NCI-H1092 treated with DMSO at 0.1 percent for 48 hours (cell line): ENCODE measurements at regions not wholly inside any gene's neighbourhood (a gene's known extent, or its start where the extent isn't known, plus 50 kb on each side); places are given as distances from the start of the nearest gene placed in this dataset.
"Not testable (repeated sequence)": the region's sequence is repeated elsewhere in the genome, so short reads cannot be mapped to it uniquely, and the experiment has no call there.

Experiments used
- DNase-seq: peaks from one replicate; lab custom pipeline; 2025; lab: John Stamatoyannopoulos, UW

DNA sequence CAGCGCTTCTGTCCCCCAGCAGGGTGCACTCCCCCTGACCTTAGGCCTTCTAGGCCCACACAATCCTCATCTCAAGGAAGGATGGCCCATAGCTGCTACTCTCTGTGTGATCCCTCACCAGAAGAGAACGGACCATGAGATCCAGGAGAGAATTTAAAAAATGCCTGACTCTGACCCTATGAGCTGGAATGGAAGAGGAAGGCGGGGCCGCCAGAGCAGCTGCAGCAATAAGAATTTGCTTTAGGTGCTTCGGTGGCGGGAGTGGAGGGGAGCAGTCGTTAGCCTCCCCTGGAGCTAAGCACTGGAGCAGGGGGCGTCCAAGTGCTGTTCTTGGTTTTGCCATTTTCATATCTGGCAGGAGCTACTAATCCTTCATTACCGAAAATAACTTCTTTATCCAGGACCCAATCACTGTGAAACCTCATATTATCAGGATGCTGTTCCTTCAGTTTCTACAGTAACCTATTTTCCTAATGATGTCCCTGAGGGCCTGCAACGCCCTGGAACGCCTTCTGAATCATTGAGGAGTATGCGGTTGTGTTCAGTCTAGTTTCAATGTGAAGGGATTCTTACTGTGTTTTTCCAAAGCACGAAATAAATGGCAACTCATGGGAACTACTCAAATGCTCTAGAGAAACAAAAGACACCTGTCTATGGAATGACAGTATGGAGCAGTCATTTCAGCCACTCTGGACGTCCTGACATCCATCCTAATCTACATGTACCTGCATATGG, 105.1 kb upstream of the SIX2 start:
- DNase-seq: no peak

DNA sequence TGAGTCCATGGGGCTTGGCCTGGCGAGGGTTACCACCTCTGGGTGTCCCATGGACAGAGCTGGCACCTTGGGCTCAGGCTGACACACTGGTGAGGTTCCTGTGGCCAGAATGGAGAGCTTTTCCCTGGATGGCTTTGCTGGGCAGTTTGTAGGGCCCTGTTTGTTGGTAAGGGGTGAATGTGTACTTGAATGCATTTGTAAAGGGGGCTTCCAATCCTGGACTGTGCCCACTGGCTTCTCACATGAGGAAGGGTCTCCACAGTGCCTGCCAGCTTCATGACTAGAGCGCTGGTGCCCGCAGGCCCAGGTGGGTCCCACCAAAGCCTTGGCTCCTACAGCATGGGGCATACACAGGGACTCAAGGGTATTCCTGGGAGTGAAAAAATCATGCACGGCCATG, 103.5 kb upstream of the SIX2 start:
- DNase-seq: no peak

DNA sequence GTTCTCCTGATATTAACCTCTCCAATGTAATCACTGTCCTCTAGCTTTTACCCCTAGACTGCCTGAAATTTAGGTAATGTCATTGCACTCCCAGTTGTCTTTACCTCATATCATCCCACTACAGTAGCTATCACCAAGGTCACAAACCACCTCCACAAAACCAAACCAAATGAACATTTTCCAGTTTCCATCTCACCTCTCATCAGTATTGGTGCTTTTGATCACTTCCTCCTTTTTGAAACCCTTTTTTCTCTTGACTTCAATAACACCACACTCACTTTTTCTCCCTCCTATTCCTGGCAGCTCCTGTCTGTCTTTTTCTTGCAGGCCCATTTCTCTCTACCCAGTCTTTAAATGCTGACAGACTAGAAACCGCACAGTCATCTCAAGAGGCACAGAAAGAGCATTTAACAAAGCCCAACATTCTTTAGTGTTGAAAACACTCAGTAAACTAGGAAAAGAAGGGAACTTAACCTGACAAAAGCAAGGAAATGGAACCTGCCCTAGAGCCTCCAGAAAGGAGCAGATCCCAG, 95.9 kb upstream of the SIX2 start:
- DNase-seq: no peak

DNA sequence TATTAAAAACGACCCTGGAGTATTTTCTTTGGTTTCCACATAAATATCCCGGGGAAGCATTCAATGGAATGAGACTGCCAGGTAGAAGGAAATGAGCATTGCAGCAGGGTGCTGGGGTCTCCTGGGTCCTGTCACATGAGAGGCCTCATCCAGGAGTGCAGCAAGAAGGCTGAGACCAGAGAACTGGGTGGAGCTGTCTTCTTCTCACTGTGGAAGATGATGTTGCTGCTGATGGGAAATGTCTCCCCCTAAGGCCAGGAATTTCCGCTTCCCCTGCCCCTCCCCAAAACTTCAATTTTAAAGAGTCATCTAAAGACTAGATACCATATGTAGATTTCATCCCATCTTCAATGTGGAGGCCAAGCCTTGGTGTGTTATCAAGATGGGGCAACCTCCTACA, 95.2 kb upstream of the SIX2 start:
- DNase-seq: no peak

DNA sequence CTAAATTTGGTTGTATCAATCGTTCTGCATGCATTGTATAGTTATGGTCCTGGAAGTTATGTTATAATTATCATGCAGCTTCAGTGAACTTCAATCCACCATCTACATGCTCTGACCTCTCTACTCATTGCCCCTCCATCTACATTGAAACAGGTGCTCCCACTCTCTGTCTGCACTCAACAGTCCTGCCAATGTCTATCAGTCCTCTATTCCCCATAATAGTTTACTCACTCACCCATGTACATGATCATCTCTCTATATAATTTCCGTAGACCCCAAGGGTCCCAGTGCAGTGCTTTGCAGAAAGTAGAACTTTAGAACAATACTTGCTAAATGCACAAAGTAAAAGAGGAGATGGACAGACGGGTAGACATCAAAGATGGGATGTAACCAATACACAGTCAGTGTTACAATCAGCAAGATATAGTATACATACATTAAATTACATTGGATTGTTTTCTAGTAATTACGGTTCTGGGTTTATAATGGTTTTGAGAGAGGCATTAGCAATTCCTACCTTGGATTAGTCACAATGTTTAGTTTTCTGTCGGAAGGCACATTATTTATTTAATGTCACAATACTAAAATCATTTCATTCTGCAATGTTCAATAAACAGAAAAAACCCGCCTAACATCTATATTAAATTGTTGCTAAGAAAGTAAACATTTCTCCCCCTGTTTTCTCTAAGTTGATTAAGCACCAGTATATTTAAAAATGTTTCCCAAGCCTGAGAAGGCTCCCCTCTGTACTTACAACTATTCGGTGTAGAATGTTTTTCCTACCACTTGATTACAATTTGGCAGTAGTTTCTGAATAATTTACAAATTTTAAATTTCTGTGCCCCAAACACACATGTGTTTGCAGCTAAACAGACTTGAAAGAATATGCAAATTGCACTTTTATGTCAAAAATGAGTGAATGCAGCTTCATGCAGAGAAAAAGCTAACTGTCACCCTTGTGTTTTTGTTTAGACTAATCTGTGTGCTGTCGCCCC, 94.4 kb upstream of the SIX2 start:
- no peak for DNase-seq

DNA sequence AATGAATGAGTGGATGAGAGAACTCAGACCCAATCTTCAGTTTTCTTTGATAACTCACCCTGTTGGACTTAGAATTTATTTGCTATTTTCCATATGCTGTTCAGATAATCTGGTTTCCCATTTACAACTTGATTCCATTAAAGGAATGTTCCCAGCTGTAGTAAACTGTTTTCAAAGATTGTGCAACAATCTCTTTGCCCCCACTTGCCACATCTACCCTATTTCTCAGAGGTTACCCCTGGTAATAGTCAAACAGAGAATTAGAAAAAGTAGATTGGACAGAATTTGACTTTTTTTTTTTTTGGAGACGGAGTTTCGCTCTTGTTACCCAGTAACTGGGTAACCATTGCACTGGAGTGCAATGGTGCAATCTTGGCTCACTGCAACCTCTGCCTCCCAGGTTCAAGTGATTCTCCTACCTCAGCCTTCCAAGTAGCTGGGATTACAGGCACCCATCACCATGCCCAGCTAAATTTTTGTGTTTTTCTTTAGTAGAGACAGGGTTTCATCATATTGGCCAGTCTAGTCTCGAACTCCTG, 93.4 kb upstream of the SIX2 start:
- DNase-seq: no peak

DNA sequence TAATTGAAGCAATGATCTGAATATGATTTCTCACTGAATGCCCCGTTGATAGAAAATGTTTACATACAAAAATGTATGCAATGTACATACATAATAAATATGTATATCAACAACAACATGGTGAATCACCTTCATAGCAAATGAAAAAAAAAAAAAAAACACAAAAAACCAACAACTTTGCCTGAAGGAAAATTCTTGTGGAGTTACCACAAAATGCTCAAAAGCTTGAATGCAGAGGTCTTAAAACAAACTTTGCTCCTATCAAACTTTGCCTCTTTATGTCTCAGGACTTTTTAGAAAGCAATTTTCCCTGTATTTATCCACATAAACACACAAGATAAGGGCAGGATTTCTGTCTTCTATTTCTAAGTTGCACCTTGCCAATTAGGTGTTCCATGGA, 92.9 kb upstream of the SIX2 start:
- DNase-seq: no peak

DNA sequence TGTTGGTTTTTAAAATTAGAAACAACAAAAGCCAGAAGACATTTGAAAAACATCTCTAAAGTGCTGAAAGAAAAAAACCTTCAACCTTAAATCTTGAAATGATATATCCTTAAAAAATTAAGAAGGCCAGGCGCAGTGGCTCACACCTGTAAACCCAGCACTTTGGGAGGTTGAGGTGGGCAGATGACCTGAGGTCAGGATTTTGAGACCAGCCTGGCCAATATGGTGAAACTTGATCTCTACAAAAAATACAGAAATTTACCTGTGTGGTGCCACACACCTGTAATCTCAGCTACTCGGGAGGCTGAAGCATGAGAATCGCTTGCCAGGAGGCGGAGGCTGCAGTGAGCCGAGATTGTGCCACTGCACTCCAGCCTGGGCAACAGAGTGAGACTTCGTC, 87.7 kb upstream of the SIX2 start:
- no peak for DNase-seq

DNA sequence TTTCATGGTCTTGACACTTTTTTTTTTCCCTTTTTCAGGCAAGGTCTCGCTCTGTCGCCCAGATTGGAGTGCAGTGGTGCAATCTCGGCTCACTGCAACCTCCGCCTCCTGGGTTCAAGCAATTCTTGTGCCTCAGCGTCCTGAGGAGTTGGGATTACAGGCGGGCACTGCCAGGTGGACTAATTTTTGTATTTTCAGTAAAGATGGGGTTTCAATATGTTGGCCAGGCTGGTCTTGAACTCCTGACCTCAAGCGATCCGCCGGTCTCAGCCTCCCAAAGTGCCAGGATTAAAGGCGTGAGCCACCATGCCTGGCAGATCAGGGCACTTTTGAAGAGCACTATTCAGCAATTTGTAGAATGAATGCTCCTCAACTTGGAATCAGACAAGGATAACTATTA, 86.8 kb upstream of the SIX2 start:
- not testable (repeated sequence) for DNase-seq

DNA sequence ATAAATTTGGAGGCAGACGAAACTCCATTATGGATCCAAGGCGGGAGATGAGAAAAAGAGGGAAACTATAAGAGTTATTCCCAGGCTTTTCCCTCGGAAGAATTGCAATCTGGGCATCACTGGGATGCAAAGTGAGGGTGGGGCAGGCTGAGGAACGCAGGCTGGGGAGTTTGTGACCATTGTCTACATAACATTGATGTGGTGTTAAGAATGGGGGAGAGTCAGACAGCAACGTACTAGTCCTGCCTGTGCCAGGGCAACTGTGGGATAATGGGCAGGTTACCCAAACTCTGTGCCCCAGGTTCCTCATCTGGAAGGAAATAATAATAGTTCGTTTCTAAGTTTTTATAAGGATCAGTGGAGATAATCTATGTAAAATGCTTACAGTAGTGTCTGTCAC, 84.4 kb upstream of the SIX2 start:
- DNase-seq: no peak

DNA sequence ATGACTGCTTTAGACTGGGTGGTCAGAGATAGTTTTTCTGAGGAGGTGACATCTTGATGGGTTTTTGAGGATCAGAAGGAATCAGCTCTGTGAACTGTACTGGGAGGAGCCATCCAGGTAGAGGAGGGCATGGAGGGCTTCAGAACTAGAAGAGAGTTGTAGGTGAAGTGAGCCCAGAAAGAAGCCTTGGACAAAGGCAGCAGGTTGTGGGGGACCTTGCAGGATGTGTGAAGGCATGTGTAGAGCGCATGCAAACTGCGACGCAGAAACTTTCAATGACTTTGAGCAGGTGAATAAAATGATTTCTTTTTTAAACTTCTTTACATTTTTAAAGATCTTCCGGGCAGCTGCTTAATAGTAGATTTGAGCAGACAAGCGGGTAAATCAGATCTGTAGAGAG, 83.9 kb upstream of the SIX2 start:
- no peak for DNase-seq

DNA sequence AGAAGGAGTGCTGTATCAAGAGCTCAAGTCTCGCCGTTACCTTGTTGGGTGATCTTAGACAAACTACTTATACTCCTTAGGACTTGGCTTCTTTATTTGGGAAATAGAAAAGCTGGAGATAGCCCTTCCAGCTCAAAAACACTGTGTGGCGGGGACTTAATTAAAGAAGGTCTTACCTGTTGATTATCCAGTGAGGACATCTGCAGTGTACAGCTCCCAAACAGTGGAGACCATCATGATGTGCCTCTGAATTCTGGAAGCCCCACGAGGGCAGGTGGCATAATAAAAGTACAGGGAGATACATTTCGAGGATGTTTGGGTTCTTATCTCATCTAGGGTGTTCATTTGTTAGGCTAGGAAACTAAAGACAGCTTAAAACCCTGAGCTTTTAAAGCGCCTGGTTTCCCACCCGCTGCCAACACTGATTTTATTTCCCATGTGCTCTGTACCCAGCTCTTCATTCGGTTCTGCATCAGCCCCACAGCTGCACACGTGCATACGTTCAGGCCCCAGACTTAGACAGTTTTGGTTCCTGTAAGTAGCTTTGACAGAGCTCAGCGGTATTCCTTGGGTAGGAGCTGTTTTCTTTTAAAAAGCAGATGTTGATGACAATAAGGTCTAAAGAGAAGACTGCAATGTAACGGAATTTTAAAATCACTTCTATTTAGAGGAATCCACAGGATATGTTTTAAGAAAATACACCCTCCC, 80.5 kb upstream of the SIX2 start:
- DNase-seq: no peak

DNA sequence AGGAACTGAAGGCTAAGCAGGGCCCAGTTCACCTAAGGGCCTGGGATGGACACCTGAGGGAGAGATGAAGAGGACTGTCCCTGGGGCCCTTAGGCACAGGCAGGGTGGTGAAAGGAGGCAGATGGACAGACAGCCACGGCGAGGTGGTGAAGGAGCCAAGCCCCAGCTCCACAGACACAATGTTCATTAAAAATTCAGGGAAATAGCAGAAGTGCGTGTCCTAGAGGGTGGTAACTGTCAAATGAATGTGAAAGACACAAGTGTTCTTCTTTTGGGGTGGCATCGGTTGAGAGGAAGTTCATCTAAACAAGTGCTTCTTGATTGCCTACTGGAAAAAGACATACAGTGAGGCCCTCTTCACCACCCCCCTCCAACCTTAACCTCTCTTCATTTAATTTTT, 76.2 kb upstream of the SIX2 start:
- DNase-seq: no peak

DNA sequence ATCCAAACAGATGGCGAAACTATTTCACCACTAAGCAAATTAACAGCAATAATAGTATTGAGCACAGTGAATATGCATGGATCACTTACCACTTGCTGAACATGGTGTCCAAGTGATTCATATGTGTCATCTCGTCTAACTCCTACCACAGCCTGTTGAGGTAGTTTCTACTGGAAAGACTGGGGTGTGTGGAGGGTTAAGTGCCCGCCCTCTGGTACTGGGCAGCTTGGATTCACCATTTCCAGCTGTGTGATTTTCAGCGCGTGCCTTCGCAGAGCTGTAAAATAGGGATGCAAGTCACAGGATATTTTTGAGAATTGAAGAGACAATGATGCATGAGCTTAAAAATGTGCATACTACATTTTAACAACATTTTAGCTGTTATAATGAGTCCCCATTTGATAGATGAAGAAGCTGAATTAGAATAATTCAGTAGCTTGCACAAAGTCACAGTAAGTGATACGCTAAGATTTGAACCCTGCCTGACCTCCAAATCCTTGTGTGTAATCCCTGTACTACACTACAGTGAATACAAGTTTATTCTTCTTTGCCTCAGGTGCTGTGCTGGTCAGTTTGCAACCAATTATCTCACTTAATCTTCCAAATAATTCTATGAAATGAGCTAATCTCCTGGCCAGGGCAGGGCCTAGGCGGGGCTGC, 75.2 kb upstream of the SIX2 start:
- DNase-seq: no peak

DNA sequence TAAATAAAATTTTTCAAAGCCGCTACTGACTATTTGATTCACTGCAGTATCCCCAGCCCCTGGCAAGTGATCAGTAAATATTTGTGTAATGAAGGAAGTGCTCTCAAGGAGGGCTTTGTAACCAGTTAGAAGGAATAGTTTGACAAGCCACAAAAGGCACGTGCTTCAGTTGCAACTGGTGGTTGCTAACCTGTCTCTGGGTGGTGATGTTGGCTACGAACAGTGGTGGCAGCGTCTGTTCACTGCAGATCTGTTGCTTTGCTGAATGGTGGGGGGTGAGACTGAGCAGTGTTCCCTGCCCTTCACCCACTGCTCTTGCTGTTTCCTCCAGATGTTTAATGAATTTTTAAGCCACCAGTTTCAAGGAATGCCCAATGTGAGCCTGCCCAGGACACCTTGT, 73.9 kb upstream of the SIX2 start:
- DNase-seq: no peak

DNA sequence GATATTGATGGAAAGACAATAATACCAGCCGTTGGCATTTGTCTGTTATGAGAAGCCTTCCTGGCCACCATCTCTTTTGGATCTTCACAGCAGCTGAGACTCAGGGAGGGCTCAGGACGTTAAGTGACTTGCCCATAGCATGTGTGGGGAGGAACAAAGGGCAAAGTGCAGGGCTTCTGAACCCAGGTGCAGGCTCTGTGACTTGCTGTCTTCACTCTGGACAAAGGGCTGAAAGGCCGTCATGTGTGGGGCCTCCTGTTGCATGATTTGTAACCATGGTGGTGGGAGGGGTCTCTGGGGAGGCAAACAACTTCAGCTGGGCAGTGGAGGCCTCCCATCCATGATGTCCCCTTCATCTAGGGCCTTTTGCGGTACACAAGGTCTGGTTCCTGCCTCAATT, 65.5 kb upstream of the SIX2 start:
- DNase-seq: no peak

DNA sequence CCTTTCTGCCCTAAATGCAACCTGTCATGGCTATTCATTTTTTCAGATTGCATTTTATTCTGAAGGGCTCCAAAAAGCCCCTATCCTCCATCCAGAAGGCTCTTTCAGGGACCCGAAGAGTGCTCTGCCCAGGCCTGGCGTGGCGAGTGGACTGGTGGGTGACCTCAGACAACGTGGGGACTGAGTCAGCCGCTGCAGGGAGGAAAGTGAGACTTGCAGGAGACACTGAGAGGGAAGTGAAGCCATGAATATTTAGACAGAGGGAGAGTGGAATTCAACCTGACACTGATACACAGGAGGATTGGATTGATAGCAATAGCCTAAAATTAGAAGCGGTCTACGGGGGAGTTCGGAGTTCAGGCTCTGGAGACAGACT, 63.6 kb upstream of the SIX2 start:
- DNase-seq: no peak

DNA sequence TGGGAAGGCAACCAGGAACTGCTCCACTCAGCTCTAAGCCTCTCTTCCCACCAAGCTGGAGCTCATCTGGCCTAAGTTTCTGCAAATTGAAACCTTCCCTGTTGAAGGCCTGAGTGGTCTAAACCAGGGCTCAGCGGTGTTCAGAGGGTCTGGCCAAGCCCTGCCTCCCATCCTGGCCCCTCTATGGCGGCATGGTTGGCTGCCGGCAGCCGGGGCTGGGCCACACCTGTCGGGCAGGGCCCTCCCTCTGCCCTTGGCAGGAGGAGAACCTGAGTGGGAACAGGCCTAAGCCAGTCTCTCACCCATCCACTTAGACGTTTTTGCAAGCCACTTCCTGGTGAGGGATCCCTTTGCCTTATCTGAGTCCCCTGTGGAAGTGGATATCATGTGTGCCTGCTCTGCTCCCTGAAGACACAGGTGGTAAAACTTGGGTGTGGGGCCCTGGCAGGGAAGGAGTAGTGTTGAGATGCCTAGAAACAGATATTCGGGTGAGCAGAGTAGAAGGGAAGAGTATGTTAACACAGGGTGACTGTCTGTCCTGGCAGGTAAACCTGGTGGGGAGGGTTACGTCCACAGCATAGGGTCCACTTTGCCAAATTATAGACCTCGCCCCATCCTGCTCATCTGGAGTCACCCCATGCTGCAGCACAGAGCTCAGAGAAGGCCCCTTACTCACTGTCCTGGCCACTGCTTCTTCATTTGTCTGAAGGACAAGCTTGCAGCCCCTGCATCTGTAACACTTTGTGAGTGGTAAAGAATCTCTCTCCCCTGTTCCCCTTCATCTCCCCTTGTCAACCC, 63.0 kb upstream of the SIX2 start:
- DNase-seq: no peak

DNA sequence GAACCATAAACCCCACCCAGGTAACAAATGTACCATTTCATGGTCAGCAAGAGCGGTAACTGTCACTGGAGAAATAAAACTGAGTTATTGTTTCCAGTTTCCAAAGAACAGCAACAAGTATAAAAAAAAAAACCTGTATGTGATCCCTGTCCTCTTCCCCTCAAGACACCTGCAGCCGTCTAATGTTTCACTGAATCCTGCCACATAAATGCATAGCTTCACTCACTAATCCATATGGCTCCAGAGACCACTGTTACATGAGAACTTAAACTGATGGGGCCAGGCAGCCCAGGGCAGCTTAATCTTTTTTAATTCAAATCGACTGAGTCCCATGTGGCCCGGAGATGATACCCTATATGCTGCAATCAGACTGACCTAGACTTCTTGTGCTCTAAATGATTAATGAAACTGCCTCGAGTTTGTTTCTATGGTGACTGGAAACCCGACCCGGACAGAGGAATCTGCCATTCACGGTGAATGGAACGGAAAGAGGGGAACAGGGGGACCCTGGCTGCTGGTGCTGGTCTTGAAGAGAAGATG, 60.9 kb upstream of the SIX2 start:
- no peak for DNase-seq

DNA sequence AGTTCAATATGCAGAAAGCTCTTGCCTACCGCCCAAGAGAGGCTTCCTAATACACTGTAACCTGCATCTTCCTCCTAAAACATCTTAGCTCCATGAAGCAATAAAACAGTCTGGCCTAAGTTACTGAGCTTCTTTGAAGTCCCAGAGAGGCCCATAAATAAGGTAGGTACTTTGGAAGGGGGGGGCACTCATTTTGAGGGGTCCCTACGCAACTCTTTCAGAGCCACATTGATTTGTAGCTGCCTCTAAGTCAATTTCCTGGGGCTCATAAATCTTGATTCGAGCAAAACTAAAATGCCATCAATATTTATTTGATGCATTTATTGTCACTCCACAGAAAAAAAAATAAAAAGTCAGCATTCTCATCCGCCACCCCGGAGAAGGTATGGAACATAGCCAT, 60.4 kb upstream of the SIX2 start:
- no peak for DNase-seq
